Stimulated activated CD4-positive, alpha-beta T cell treated with anti-CD3 and anti-CD28 coated beads, Interleukin-4, amount 100 ng/mL, for 24 hours (primary cell): ENCODE measurements at regions not wholly inside any gene's neighbourhood (a gene's known extent, or its start where the extent isn't known, plus 50 kb on each side); places are given as distances from the start of the nearest gene placed in this dataset.

Experiments
- DNase-seq: peaks from one replicate; pipeline ENCODE4 v3.0.0-alpha.2; 2020

GRCh38 chr15:47395076-47395475, 322.2 kb upstream of the SEMA6D start:
- no peak for DNase-seq

GRCh38 chr15:47397655-47398054, 319.6 kb upstream of the SEMA6D start:
- no peak for DNase-seq

DNA sequence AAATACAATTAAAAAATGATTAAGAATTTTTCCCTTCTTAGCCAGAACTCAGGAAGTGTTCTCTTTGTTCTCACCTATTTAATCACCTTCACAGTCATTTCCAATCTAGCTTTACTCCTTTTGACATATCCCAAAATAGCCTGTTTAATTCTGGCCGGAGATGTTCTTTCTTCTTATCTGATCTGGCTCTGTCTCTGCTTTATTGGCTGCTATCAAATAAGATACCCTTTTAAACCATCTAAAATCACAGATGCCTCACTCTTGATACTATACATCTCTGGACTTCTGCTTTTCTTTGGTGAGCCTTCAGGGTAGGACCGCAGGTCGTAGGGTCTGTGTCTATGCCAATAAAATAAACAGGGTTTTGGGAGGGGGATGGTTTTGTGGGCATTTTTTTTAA, 319.2 kb upstream of the SEMA6D start:
- no peak for DNase-seq

DNA sequence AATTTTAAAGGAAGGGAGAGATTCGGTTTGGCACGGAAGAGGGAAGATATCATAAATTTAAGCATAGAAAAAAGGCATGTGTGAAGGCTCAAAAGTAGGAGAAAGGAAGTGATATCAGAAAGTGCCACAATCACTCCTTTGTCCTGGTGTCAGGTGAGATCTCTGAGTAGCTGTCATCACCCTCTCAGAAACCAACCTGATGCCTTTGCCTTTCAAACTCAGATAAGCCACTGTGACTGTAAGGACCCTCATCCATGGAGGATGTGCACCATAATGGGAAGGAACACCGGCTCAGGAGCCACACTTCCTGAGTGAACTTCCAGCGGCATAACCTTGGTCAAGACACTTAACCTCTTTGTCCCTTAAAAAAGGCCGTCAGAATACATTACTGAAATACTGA, 318.7 kb upstream of the SEMA6D start:
- DNase-seq: no peak

GRCh38 chr15:47399100-47399499, 318.2 kb upstream of the SEMA6D start:
- DNase-seq: no peak

DNA sequence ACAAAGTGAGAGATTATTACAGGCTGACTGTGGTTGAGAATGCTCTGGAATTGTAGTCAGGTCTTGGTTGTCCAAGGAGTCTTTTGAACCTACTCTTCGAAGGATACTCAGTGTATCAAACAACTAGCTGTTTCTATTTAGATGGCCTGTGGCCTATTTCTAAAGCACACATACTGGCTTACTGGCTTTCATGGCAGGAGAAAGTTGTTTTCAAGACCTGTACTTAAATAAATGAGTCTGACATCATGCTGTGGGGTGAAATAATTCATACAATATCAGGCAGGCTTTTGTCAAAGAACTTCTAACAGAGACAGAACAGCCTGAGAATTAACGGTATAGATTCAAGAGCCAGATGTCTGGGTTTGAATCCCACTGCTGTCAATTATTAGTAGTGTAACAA, 316.7 kb upstream of the SEMA6D start:
- DNase-seq: no peak

GRCh38 chr15:47401427-47401826, 315.9 kb upstream of the SEMA6D start:
- DNase-seq: no peak

GRCh38 chr15:47402829-47403228, 314.5 kb upstream of the SEMA6D start:
- DNase-seq: no peak

DNA sequence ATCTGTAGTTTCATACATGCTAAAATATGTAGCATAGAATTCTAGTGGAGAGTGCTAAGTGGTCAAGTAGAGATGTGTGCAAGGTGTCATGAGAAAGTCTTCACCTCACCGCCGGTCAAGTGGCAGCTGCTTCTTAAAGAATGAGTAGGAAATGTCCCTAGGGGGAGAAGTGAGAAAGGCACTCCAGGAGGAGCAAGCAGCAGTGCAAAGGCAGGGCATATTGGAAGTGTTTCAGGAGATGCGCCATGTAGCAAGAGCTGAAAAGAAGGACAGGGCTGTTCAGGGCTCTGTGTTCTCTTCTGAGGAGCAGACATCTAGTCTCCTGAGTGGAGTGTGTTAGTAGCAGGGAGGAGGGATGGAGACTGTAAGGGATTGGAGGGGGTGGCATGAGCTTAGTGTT, 312.4 kb upstream of the SEMA6D start:
- no peak for DNase-seq

DNA sequence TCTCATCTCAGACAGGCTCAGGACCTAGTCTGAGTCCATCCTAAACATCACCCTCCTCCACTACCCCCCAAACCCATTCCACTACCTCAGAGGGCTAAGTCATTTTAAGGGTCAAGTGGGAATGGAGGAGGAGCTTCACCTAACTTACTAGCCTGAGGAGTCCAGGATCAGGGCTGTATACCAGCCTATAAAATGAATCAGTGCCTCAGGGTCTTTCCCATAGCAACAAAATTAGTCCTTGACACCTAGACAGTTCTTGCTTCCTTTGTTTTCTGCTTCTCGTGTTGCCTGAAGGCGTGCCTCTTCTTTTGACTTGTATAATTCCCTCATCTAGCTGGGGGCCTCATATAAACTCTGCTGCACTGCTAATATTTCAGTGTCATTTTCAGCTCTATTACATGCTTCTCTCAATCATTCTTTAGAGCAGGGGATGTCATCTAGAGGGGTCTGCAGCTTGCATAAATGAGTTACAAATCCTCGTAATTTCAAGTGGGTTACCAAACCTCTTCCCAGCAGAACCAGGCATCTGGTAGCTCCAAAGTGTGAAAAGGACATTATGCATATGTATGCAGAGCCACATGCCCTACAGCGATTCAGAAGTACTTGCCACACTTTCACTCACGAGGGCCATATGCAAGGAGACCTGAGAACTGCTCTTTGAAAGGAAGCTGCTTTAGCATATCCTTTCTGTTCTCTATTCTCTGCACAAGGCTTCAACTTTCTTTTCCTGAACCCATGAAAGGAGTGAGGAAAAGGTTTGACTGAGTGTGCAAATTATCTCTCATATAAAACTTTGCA, 311.7 kb upstream of the SEMA6D start:
- DNase-seq: no peak

GRCh38 chr15:47407692-47408091, 309.6 kb upstream of the SEMA6D start:
- no peak for DNase-seq

DNA sequence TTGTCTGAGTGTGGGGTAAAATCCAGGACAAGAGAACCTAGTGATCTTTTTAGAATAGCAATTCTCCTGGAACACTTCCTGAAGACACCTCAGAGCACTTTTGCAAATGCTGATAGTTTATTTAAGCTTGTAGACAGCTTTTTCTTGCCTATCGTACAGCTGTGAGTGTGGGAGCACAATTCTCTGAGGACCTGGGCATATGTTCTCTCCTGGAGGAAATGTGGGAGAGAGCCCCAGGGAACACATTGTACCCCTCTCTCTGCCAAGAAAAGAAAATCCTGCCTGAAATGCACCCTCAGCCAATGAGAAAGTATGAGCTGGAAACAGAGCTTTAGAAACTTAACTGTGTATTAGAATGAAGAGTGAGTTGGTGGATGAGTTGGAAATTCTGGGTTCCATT, 308.3 kb upstream of the SEMA6D start:
- DNase-seq: no peak

DNA sequence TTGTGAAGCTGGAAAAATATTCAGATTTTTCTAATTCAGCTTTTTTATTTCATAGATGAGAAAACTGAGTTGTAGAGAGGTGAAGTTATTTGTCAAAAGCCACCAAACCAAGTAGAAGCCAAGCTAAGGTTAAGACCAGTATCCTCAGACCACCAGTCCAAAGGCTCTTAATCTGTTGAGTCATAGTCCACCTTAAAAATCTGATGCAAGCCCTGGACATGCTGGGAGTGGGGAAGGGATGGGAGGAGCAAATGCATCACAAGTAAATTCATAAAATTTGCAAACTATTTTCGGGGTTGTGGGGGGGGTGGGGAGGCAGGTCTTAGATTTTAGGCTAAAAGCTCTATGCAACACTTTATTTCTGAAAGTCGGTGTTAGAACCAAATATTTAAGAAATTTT, 307.7 kb upstream of the SEMA6D start:
- no peak for DNase-seq

GRCh38 chr15:47410247-47410646, 307.1 kb upstream of the SEMA6D start:
- no peak for DNase-seq

DNA sequence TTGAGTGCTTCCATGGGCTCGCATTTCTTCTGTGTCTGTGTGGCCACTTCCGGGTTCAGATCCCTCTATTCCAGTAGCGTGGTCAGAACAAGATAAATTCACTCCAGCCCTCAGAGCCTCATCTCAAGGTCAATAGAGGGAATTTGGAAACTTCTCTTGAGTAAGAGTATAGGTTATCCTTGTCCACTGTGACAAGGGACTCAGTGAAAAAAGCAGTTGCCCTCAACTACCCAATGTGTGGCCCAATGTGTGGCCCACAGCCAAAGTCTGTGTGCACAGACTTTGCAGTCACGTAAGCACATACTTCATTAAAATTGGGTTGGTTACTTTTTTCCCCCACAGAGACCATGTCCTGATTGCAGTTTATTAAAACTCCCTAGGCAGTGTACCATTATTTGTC, 305.6 kb upstream of the SEMA6D start:
- DNase-seq: no peak

- DNase-seq: no peak
Observed at GRCh38 chr15:47412136-47412535, 305.2 kb upstream of the SEMA6D start.

DNA sequence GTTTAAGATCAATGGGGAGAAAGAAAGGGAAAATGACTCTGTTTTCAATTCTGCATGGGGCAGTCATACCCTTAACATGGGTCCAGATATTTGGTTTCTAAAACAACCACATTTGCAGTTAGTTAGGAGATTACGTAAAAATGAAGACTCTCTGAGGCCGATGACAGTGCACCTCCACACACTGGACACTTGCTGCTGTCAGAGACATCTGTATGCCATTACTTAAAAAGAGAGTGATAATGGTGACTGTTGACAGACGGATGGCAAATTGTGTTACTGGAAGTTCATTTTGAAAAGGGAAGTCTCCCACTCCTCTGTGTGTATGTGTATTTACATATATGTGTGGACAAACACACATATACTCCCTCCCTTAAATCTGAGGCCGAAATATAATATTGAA, 304.5 kb upstream of the SEMA6D start:
- no peak for DNase-seq

DNA sequence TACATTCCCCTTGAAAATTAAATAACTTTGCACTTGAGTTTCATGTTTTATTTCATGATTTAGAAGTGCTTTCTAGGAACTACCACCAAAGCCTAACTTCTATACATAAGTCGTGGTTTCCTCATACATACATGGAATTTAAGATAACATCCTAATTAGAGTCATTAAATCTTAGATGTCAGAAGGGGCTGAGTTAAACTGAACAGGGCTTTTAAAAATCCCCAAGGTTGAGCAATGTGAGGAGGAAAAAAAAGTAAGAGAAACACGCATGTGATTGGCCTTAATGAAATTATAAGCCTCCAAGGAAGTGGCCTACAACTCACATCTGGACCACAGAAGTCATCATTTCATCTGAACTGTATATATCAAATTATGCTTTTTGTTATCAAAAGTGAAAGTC, 303.1 kb upstream of the SEMA6D start:
- DNase-seq: no peak

- DNase-seq: no peak
Observed at GRCh38 chr15:47415539-47415971, 301.8 kb upstream of the SEMA6D start.

DNA sequence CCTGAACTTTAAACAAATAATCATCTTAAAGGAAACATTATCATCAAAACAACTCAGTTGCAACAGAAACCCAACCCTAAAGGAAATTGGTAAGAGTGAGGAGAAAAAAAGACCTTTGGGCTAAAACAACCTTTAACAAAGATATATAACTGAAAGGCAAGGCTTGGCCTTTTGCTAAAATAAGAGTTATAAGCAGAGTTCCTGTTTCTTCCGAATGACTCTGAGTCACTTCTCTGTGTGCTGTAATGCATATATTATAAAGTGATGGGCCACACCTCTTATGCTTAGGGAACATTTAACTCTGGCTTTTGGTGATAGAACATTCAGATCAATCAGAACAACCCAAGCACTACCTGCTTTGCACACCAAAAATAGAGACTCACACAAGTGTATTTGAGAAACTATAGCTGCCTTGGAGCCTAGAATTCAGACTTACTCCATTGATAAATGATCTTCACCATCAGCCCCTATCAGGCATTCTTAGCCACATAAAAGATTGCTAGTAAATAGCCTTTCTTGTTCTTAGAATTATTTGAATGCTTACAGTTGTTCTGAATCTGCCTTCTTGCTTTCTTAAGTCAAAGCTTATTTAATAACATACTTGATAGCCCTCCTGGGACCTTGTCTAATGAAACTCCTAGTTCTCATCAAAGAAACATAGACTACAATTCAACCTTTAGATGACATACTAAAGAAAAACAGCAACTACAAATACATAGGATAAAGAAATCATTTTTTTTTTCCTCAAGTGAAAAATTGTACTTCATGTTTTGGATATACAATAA, 294.2 kb upstream of the SEMA6D start:
- no peak for DNase-seq

DNA sequence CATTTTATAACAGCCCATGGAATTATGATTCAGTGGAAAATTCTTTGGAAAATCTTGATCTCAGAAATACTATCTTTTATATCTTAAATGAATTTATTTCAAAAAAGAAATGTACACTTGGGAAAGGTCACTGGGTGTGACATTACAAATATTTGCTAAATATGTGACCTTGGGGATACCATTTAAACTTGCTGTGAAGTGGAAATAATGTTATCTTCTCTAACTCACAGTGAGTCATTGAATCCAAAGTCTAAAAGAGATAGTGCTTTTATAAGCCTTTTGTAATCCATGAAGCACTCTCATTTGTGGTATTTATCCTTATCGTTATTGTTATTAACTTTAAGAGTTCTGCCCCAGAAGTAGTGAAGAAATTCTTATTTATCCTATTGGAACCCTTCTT, 289.8 kb upstream of the SEMA6D start:
- no peak for DNase-seq

- DNase-seq: no peak
Observed at GRCh38 chr15:47429376-47429775, 287.9 kb upstream of the SEMA6D start.

DNA sequence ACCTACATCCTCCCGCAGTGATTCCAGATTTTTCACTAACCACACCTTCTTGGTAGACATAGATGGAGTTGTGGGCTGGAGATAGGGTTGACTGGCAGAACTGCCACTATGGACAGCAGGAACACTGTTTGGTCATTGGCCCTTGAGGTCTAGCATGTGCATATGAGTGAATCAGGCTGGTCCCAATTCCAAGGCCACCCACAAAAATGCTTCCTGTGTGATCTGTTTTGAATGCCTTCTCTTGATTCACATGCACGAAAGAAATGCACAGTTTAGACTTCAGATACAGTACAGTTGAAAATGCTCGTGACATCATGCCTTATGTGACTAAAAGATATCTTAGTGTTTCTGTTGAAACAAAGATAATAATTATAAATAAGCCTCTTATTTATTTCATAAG, 285.8 kb upstream of the SEMA6D start:
- DNase-seq: no peak

- no peak for DNase-seq
Observed at GRCh38 chr15:47432826-47433225, 284.5 kb upstream of the SEMA6D start.

GRCh38 chr15:47434596-47434995, 282.7 kb upstream of the SEMA6D start:
- no peak for DNase-seq
